COLO829 (cell line): ENCODE measurements at regions not wholly inside any gene's neighbourhood (a gene's known extent, or its start where the extent isn't known, plus 50 kb on each side); places are given as distances from the start of the nearest gene placed in this dataset.

Experiments used
- DNase-seq: peaks from one replicate; pipeline ENCODE4 v3.0.0; 2012; ENCODE audit warnings: low spot score

DNA sequence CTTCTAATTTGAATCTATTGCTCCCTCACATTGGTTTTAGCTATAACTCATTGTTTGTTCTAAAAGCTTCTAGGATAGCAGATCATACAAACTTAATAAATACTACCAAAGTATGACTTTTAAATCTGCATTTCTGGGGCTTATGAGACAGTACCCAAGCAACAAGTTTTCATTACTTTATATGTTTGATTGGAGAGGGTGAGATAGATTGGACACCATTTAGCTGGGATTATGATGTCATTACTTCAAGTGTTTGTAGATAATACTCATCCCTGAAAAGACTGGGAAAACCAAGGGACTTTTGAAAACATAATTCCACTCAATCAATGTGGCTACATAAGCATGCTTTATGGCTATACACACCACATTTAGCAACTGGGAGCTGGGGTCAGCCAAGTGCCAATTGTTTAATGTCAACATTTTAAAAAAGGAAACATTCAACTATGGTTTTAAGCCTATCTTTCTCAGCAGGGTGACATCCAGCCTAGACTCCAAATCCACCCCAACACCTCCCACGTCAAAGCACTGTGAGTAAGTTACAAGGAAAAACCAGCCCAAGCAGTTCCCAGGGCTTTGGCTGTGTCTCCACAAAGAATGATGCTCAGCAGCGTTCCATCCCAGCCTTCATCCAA, 119.9 kb downstream of the ETAA1 start:
- no peak for DNase-seq

DNA sequence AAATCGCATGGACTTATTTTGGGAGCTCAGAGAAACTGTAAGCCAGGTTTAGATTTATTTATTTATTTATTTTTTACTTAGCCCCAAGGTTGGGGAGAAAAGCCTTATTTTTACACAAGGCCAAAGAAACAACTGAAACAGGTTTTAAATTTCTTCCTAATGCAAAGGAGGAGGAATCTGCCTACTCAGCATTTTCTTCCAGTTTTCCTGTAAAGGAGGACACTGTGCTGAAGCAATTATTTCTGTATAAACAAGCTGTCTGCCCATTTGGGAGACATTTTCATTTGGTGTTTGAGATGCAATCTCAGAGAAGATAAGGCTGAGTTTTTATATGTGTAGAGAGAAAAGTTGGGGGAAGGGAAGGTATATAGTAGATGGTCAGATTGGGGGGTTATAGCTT, 125.0 kb downstream of the ETAA1 start:
- DNase-seq: no peak

DNA sequence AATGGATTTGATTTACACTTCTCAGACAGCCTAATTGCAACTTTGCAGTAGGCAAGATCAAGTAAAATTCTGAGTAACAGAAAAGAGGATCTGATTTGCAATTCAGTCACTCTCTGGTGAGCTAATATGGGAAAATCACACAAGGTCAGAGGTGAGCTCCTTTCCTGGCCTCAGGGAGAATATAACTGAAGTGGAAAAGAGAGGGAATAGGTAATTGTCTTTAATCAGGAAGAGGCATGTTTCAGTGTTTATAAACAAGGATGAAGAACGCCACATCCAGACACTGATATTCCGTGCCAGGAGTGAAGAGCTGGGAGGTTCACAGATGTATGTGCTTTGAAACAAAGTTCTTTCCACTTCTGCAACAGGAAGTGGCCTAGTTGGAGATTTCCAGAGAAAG, 127.1 kb downstream of the ETAA1 start:
- no peak for DNase-seq

DNA sequence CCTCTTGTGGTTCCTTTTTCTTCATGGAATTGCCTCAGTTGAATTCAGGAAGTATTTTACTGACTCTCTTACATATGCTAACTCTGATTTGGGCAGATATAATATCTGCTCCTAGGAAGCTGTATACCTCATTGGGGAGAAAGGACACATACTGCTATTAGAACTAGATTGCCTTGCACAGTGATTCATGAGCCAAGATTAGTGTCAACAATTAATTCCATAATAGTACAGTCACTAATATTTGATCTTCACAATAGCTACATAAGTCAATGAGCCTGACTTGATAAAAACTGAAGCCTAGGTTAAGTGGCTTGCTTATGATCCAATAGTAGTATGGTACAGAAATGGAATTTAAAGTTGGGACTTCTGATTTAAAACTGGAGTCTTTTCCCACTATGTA, 127.6 kb downstream of the ETAA1 start:
- DNase-seq: no peak

DNA sequence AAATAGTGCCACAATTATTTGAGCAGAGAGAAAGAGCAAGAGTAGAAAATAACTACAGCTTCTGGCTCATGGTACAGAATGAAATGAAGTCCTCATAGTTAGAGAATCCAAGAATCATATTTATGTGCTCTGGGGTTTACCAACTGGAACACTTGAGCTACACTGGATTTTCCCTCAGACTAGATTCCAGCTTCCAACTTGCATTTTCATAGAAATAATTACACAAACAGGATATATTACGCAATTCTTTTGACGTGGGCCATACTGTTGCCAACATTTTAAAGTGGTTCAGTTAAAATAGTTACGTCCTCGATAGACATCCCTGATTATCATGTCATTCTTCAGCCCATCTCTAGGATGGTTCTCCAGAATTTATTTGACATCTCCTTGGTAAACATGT, 129.2 kb downstream of the ETAA1 start:
- DNase-seq: no peak

DNA sequence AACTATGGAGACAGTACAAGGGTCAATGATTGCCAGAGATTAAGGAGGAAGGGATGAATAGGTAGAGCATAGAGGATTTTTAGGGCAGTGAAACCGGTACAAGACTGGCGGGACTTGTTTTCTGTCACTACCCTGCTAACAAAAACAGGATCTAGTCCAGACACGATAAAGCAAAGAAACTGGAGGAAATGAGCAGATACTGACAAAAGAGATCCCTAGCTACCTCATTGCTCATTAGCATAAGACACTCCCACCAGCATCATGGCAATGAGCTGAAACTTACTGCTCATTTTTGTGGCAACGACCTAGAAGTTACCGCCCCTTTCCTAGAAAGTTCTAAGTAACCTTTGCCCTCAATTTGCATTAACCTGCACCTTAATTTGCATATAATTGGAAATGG, 131.2 kb downstream of the ETAA1 start:
- no peak for DNase-seq

DNA sequence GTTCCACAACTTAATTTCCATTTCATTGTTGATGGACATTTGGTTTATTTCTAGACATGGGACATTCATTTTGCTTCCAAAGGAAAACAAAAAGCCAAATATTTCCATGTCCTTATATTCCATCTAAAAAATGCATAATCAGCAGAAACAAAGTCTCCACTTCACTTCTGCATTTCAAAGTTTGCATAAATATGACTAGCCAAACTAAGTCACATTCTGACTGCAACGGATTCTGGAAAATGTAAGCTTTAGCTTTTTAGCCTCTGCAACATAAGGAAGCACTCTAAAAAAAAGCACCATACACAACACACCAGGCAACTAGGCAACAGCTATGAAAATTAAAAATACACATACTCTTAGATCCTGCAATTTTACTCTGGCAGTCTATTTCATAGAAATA, 135.3 kb downstream of the ETAA1 start:
- DNase-seq: no peak

DNA sequence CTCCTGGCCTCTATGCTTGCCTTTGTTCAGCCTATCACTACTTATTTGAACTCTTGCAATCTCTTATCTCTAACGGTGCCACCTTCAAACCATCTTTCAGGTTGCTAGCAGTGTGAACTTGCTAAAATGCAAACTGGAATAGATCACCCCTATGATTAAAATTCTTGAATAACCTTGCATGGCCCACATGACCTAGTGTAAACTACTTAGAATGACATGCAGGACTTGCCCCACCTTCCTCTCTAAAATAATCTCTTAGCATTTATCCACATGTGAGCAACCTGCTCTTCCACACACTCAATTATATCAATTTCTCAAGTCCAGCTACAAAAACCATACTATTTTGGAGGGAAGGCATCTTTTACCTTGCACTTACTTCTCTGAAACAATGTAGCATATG, 137.6 kb downstream of the ETAA1 start:
- DNase-seq: no peak

DNA sequence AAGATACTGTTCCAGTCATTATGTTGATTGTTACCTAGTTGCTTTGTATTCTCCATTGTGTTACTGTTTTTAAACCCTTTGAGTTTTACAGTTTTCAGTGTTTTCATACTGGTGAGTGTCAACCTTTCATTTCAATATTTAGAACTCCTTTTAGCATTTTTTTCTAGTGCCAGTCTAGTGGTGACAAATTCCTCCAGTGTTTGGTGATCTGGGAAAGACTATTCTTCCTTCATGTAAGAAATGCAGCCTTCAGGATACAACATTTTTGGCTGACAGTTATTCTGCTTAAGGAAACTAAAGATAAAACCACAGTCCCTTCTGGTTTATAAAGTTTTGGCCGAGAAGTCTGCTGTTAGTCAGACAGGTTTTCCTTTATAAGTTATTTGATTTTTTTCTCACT, 143.8 kb downstream of the ETAA1 start:
- DNase-seq: no peak

DNA sequence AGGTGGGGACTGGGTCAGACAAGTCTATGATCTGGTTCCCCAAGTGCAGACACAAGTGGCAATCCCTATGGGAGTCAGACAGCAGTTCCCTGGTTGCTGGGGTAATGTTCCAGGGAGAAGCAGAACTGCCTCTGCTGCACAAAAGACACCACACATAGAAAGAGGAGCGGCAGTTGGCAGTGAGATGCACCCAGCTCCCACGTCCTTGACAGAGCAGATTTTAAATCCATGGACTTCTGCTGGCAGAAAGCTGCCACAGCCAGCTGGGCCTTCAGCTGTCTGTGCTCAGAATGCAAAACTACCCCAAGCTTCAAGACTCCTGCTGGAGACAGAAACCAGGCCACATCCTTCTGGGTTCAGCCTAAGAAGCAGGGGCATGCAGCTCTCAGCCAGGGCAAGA, 147.2 kb downstream of the ETAA1 start:
- no peak for DNase-seq

DNA sequence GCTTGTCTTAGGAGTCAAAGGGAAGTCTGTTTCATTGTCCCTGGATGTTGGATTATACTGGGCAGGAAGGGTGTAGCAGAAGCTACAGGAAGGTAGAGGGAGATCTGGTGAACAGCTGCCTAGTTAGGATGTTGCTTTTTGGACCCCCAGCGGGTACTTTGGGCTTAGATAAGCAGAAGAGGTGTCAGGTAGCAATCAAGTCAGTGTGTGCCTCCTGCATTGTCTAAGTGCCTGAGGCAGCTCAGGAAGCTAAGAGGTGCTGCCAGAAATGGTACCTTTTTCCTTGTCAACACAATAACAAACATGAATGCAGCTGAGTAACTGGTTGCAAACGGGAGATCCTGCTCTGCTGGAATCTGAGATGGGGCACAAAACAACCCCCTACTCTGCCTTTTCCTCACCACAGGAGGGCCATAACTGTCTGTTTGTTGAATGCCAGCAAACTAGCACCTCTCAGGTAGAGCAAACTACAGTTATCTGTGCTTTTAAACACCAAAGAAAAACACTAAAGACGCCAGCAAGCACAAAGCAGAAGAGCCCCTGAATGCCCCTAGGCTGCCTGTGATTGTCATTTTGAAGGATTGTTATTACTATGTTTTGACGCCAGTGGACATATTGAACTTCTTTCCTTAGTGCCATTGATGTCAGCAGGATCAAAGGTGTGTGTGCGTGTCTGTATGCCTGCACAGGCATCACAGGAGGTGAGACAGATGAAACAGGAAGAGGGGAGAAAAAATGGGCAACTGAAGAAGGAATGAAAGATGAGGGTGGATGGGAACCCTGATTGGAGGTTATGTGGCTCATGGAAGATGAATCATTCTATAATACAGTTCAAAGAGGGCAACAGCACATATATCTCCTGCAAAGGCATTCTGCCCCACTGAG, 151.4 kb downstream of the ETAA1 start:
- DNase-seq: no peak

DNA sequence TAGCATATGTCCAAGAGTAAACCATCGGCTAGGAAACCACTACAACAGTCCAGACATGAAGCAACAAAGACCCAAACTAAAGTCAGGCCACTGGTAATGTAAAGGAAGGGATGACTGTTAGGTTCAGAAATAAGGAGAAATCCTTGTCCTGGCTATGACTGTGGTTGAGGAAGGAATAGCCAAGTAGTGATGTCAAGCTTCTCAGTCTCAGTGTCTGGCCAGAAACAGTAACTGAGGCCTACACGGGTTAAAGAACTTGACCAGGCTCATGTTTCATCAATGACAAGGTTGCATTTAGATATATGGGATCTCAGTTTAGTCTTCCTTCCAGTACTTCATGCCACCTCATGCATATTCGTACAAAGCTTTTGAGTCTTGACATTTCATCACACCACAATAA, 162.0 kb downstream of the ETAA1 start:
- DNase-seq: no peak

DNA sequence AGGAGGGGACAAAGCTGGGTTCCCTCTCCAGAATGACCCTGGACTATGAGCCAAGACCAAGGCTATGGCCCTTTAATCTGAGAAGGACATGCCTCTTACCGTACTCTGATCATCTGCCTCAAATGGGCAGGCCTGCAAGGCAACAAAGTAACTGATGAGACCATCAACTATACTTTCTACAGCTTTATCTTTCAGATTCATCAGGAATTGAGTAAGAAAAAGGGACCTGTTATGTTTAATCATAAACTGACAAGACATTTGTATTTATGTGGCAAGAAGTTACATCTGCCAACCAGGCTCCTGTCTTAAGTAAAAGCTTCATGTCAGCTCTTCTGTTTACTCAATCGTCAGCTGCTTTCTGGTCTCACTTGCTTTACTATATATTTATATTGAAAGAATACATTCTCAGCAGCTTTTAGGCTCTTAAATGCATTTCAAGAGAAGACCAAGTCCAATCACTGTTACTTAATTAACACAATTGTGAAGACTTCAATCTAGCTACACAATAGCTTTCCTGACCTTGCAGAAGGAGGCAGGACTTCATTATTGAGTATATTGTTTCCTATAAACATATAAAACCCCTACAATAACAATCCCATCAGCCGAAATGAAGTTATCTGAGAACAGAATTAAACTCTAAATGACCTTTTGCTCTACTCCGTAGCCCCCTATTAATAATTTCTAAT, 163.8 kb downstream of the ETAA1 start:
- no peak for DNase-seq

DNA sequence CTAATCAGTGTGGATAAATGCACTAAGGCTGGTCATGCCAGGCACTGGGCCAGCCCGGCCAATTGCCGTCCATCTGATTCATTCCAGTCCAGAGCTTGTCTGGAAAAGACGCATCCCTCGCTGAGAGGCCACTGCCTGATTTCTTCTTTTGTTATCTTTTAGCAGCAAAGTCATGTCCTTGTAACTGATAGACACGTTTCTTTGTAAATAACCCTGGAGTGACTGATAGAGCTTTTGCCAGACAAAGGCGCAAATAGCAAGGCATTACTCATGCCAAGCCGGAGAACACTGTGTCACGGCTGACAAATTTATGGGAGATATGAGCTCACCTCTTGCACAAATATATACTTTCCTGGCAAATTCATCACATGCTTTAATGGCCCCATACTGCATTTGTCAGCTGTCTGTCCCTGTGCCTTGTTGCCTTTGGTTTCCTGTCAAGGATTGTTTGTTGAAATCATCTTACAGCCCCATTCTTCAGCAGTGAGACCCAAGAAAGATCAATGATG, 164.4 kb downstream of the ETAA1 start:
- no peak for DNase-seq

DNA sequence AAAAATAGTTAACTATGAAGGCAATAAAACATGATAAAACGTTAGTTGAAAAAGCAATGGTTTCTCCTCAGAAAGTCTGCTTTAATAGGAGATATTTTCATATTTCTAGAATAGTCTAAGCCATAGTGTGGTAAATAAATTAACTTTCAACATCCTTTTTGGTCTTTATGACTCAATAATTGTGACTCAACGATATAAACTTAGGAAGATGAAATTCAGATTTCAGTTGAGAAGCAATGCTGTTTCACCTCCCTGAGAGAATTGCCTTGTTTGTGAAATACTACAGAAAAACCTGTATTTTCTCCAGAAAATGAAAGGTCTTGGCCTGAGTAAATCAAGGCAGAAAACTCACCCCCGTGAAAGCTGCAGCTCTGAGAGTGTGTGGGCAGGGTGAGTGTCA, 166.9 kb downstream of the ETAA1 start:
- no peak for DNase-seq

DNA sequence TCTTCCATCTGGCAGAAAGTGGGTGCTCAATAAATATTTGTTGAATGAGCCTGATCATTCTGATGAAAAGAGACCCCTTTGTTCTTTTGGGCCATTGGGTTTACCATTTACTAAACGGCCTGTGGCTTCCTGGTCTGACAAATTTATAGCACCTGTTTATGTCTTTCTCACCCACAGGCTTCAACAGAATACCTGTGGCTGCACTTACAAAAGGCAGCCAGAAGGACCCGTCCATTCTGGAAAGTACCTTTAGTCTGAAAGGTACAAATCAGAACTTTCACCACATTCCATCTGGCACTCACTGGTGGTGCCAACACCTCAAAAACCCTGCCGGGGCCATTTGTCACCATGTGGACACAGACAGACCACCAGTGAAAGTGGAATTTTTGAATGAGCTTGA, 167.5 kb downstream of the ETAA1 start:
- DNase-seq: no peak

DNA sequence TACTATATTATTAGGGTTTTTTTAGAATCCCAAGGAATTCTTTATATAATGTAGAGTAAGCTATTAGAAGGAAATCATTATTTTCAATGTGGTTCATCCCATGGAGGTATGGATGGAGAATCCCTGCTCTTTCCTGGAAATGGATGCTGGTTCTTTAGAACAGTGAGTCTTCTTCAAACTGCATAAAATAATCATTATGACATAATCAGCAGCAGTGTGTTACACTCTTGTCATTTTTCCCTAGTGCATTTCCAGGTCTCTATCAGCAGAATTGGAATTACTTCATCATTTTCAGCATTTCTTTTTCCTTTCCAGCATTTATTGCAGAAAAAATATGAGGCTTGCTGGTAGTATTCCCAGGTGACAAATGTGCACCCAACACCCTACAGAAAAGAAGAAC, 168.1 kb downstream of the ETAA1 start:
- no peak for DNase-seq

DNA sequence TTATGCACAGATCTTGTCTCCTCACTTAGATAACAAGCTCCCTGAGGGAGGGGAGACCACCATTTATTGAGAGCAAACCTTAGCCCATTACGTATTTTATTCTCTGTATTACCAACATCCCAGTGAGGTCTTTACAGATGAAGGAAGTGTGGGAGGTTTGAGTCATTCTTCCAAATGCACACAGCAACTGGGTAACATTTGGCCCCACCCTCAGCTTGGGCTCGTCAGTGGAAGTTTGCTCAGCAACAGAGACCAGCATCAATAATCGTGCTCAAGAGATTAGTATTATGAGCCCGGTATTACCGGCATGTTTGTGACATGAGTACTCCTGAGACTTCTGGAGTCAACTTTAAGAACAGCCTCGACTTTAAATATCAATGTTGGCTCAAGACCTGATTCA, 168.6 kb downstream of the ETAA1 start:
- DNase-seq: no peak

DNA sequence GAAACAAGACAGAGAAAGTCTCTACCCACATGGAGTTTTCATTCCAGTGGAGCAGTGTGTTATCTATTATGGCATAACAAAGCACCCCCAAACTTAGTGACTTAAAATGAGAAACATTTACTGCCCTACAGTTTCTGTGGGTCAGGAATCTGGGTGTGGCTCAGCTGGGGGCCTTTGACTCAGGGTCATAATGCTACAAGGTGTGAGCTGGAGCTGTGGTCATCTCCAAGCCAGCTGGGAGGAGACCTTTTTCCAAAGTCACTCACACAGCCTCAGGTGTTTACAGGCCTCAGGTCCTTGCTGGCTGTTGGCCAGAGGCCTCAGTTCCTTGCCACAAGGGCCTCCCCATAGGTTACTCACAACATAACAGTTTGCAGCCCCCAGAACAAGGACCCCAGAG, 169.2 kb downstream of the ETAA1 start:
- no peak for DNase-seq

DNA sequence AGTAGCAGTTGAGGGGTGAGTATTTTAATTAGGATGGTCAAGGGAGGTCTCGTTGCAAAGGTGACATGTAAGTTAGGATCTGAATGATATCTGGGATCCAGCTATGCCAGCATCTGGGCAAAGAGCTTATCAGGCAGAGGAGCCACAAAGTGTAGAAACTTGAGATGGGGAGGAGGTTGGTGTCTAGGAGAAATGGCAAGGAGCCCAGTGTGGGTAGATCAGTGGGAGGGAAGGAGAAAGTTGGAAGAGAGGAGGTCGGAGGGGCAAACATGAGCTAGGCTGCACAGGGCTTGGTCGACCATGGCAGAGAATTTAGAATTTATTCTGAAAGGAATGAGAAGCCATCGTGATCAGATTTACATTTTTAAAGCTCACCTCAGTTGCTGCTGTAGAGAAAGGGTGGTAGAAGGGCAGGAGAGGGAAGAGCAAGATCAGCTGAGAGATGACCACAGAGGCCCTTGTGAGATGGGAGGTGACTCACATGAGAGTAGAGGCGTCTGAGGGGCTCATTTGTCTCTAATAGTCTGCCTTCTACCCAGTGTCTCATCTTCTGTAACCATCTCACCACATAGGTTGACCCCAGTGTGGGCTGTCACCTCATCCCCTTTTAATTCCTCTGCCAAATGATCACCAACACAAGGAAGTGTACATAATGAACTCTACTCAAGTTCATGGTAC, 170.0 kb downstream of the ETAA1 start:
- DNase-seq: no peak

DNA sequence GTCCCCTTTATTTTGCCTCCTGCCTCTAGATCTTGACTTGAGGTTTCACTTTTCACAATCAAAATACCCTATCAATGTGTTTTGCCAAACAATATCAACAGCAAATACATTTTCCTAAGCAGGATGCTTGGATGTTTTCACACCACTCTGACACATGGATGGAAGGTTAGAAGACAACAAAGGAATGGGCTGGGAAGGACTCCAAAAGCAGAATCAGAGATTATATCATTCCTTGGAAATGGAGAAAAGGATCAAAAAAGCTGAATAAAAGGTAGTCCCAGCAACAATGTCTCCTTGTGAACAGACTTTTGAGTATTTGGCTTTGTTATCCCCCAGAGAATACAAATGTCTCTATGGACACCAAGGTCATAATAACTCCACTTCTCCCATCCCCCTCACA, 170.8 kb downstream of the ETAA1 start:
- DNase-seq: no peak

DNA sequence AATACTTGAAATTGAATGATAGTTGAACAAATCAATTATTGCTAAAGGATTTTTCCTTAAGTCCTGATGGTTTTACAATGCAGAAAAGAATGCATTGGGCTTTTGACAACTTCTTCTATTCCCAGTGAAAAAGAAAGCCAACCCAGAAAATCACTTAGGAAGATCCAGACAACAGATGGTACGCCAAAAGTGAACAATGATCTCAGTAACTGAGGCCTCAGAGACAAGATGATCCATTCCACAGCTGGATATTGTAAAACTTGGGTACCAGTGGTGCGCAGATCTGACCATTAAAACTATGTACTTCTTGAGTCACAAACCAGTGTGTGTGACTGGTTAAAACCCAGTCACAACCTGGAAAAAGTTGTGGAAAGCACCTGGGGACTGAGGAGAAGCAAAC, 173.5 kb downstream of the ETAA1 start:
- DNase-seq: no peak
